Body of pancreas (tissue), 4 donors: ENCODE measurements at regions not wholly inside any gene's neighbourhood (a gene's known extent, or its start where the extent isn't known, plus 50 kb on each side); places are given as distances from the start of the nearest gene placed in this dataset.

Experiments
- ATAC-seq: fragments of 150-250 bp; one replicate; pipeline ENCODE4 v1.9.1; 2016
- DNase-seq, 4 donors: peaks; one replicate each; pipeline ENCODE4 v3.0.0-alpha.2; 2019
- H3K27ac ChIP-seq, 4 donors: fragments of 200-600 bp; sonication (generic); 1 replicate in 3 of 4; 2 replicates in 1 of 4; pipeline versions ENCODE4 v1.5.1 to v1.6.1; 2016 to 2019; ENCODE audit warnings: mild to moderate bottlenecking in 1 of 4, mixed read lengths in 1 of 4, moderate library complexity in 1 of 4
- H3K27me3 ChIP-seq, 2 donors: fragments of 200-600 bp; sonication (generic); one replicate each; pipeline ENCODE4 v1.6.0; 2016; ENCODE audit warnings: mild to moderate bottlenecking in 1 of 2
- H3K36me3 ChIP-seq, 2 donors: fragments of 200-600 bp; sonication (generic); replicated peaks in 1 of 2; 2 replicates each; pipeline ENCODE4 v1.5.1; 2016; ENCODE audit warnings: low read depth in 2 of 2; ENCODE audit not compliant: insufficient read depth in 1 of 2
- H3K4me1 ChIP-seq: fragments of 200-600 bp; sonication (generic); one replicate; pipeline ENCODE4 v1.6.0; 2016
- H3K4me3 ChIP-seq, 2 donors: fragments of 200-600 bp; sonication (generic); 1 replicate in 1 of 2; 2 replicates in 1 of 2; pipeline ENCODE4 v1.5.1; 2016 to 2019
- H3K9me3 ChIP-seq, 3 donors: fragments of 200-600 bp; sonication (generic); 1 replicate in 2 of 3; 2 replicates in 1 of 3; pipeline ENCODE4 v1.5.1; 2016
- POLR2A ChIP-seq, 3 donors: fragments of 450-650 bp; IDR thresholded peaks; one replicate each; pipeline ENCODE4 v1.6.1; 2016; ENCODE audit warnings: antibody characterized with exemption in 3 of 3, mild to moderate bottlenecking in 2 of 3
- WGBS, 2 donors: methylation state at CpG; one replicate each; pipeline ENCODE4 v1.1.5; 2017; 5-methylcytosine and 5-hydroxymethylcytosine counted together
- intact Hi-C: fragments of 100-400 bp; cut with DNase I; formaldehyde crosslinking; loops from one replicate; pipeline ENCODE4 v1.15.1; 2023
- TF ChIP-seq, protein P1 (sequence below), 7 experiments: fragments of 450-650 bp in 4 of 7; fragments of 200-600 bp in 3 of 7; sonication (generic) in 3 of 7; IDR thresholded peaks; one replicate each; pipeline ENCODE4 v1.5.1; 2016 to 2019; ENCODE audit warnings: antibody characterized with exemption in 7 of 7

DNA sequence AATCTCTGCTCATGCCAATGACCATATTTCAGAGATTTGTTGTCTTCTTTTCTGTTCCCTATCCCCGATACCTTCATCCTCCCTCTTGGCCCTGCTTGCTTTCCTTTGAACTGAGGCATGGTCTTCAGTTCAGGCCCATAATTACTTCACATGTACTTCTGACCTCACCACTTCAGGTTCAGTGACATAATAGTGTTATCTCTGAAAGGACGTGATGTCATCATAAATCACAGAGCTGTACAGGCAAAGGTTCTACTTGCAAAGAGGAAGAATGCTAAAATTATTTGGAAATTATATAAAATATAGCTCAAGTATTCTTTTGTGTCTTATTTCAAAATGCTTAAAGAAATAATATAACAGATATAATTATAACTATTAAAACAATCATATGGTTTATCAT lies 230.3 kb upstream of the ESRRG start:
- ATAC-seq (no peak), DNase-seq (no peak)
- 66 to 75% methylated on average over 2 of the region's 2 CpGs for WGBS, 2 donors
- H3K4me1 ChIP-seq: no peaks in the 10 kb centered on the region
- no peaks in the 10 kb centered on the region for H3K36me3 ChIP-seq
- no peak for TF ChIP-seq POLR2A (IDR thresholded peaks at IDR 0.05)
- TF ChIP-seq, protein P1, sequence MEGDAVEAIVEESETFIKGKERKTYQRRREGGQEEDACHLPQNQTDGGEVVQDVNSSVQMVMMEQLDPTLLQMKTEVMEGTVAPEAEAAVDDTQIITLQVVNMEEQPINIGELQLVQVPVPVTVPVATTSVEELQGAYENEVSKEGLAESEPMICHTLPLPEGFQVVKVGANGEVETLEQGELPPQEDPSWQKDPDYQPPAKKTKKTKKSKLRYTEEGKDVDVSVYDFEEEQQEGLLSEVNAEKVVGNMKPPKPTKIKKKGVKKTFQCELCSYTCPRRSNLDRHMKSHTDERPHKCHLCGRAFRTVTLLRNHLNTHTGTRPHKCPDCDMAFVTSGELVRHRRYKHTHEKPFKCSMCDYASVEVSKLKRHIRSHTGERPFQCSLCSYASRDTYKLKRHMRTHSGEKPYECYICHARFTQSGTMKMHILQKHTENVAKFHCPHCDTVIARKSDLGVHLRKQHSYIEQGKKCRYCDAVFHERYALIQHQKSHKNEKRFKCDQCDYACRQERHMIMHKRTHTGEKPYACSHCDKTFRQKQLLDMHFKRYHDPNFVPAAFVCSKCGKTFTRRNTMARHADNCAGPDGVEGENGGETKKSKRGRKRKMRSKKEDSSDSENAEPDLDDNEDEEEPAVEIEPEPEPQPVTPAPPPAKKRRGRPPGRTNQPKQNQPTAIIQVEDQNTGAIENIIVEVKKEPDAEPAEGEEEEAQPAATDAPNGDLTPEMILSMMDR (IDR thresholded peaks at IDR 0.05): no peak
- no peak overlapping the region for H3K27ac ChIP-seq
- no peaks in the 10 kb centered on the region for H3K9me3 ChIP-seq
- intact Hi-C loops: no loop called here
- no peaks in the 10 kb centered on the region for H3K27me3 ChIP-seq
- H3K4me3 ChIP-seq: no peak overlapping the region

DNA sequence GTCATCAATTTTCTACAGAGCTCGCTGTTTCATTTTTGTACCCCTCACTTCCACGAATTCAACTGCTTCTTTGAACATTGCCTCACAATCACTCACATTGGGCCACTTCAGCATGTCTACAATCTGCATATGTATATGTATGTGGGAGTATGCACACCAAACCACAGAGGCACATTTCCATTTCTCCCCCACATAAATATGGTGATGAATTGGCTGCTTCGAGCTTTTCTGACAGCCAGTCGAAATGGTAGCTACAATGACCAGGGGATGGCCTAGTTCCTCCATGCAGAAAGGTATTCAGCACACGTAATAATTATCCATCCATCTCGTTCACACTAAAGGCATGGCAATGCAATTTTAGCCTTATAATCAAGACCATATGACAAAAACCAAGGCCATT lies 229.6 kb upstream of the ESRRG start:
- no peak for TF ChIP-seq POLR2A (IDR thresholded peaks at IDR 0.05)
- TF ChIP-seq, protein P1 (IDR thresholded peaks at IDR 0.05): no peak
- no peaks in the 10 kb centered on the region for H3K36me3 ChIP-seq
- ATAC-seq: no peak
- no peaks in the 10 kb centered on the region for H3K9me3 ChIP-seq
- DNase-seq: no peak
- no peak overlapping the region for H3K4me3 ChIP-seq
- no peak overlapping the region for H3K27ac ChIP-seq
- WGBS, 2 donors: 68 to 69% methylated on average over 6 of the region's 6 CpGs
- H3K4me1 ChIP-seq: no peaks in the 10 kb centered on the region
- no peaks in the 10 kb centered on the region for H3K27me3 ChIP-seq
- intact Hi-C loops: no loop called here

GRCh38 chr1:216945538-216946080 lies 222.4 kb upstream of the ESRRG start:
- DNase-seq (no peak), ATAC-seq (no peak)
- H3K27ac ChIP-seq: no peak overlapping the region
- H3K36me3 ChIP-seq: no peaks in the 10 kb centered on the region
- no peaks in the 10 kb centered on the region for H3K4me1 ChIP-seq
- 63 to 66% methylated on average over 2 of the region's 2 CpGs for WGBS, 2 donors
- TF ChIP-seq, protein P1 (IDR thresholded peaks at IDR 0.05): no peak
- no peak for TF ChIP-seq POLR2A (IDR thresholded peaks at IDR 0.05)
- no peak overlapping the region for H3K4me3 ChIP-seq
- no peaks in the 10 kb centered on the region for H3K27me3 ChIP-seq
- H3K9me3 ChIP-seq: no peaks in the 10 kb centered on the region
- intact Hi-C loops: no loop called here

- Histone ChIP-seq H3K27me3 (no peaks in the 10 kb centered on the region), H3K27ac (no peak overlapping the region), H3K4me1 (no peaks in the 10 kb centered on the region), H3K9me3 (no peaks in the 10 kb centered on the region), H3K36me3 (no peaks in the 10 kb centered on the region), H3K4me3 (no peak overlapping the region)
- no peak for DNase-seq
- TF ChIP-seq POLR2A (IDR thresholded peaks at IDR 0.05): no peak
- intact Hi-C loops: no loop called here
- WGBS, 2 donors: 55 to 61% methylated on average over 4 of the region's 4 CpGs
- ATAC-seq: no peak
These were observed 221.8 kb upstream of the ESRRG start for GRCh38 chr1:216944864-216945510.

- Histone ChIP-seq H3K4me1 (no peaks in the 10 kb centered on the region), H3K36me3 (no peaks in the 10 kb centered on the region), H3K4me3 (no peak overlapping the region), H3K9me3 (no peaks in the 10 kb centered on the region), H3K27ac (no peak overlapping the region), H3K27me3 (no peaks in the 10 kb centered on the region)
- DNase-seq (no peak), ATAC-seq (no peak)
- intact Hi-C loops: no loop called here
- TF ChIP-seq, protein P1 (IDR thresholded peaks at IDR 0.05): no peak
- TF ChIP-seq POLR2A (IDR thresholded peaks at IDR 0.05): no peak
- 18 to 37% methylated on average over 1 of the region's 1 CpG for WGBS, 2 donors
These were observed 214.3 kb upstream of the ESRRG start for GRCh38 chr1:216937491-216937890.
